CD4-positive, alpha-beta memory T cell (primary cell): ENCODE measurements at regions not wholly inside any gene's neighbourhood (a gene's known extent, or its start where the extent isn't known, plus 50 kb on each side); places are given as distances from the start of the nearest gene placed in this dataset.

Source experiments
- CTCF ChIA-PET: fragments of 350-600 bp; sonication (Branson Sonifier 250); formaldehyde crosslinking; loops from one replicate; lab custom pipeline; 2021; ENCODE audit warnings: inconsistent platforms; ENCODE audit not compliant: partially characterized antibody; lab: Charles Lee
- POLR2A ChIA-PET: fragments of 350-600 bp; sonication (Branson Sonifier 250); formaldehyde crosslinking; loops from one replicate; lab custom pipeline; 2021; ENCODE audit not compliant: partially characterized antibody; lab: Charles Lee
- DNase-seq, 5 donors: peaks; one replicate each; pipeline versions ENCODE4 v3.0.0 to v3.0.0-alpha.2; 2020 to 2022; ENCODE audit warnings: mixed read lengths in 1 of 5
- H3K27ac ChIP-seq: one replicate; pipeline ENCODE4 v1.7.0; 2013; ENCODE audit warnings: low read depth, low read length
- H3K27me3 ChIP-seq: 2 replicates; pipeline ENCODE4 v1.7.0; 2013; ENCODE audit warnings: mild to moderate bottlenecking, low read length, moderate library complexity; ENCODE audit not compliant: insufficient read depth
- H3K36me3 ChIP-seq: 2 replicates; pipeline ENCODE4 v1.7.0; 2013; ENCODE audit warnings: mild to moderate bottlenecking, low read length, moderate library complexity; ENCODE audit not compliant: insufficient read depth
- H3K4me1 ChIP-seq: 2 replicates; pipeline ENCODE4 v1.7.0; 2013; ENCODE audit warnings: mild to moderate bottlenecking, low read length, moderate library complexity; ENCODE audit not compliant: insufficient read depth
- H3K4me3 ChIP-seq, 2 donors: one replicate each; pipeline ENCODE4 v1.7.0; 2013; ENCODE audit warnings: low read length in 2 of 2, mild to moderate bottlenecking in 1 of 2
- H3K9me3 ChIP-seq, 2 donors: one replicate each; pipeline ENCODE4 v1.7.0; 2013; ENCODE audit warnings: low read length in 2 of 2, control low read depth in 1 of 2; ENCODE audit not compliant: control insufficient read depth in 1 of 2
- H3K27ac Mint-ChIP-seq, 7 donors: one replicate each; pipeline ENCODE4 v1.8.0; 2020 to 2021; ENCODE audit warnings: mixed read lengths in 7 of 7, mild to moderate bottlenecking in 6 of 7, inconsistent platforms in 3 of 7, moderate library complexity in 3 of 7
- H3K27me3 Mint-ChIP-seq, 2 donors: one replicate each; pipeline ENCODE4 v1.8.0; 2020 to 2021; ENCODE audit warnings: mixed read lengths in 2 of 2
- H3K36me3 Mint-ChIP-seq, 2 donors: one replicate each; pipeline ENCODE4 v1.8.0; 2020 to 2021; ENCODE audit warnings: mixed read lengths in 2 of 2, inconsistent platforms in 1 of 2, mild to moderate bottlenecking in 1 of 2
- H3K4me1 Mint-ChIP-seq, 4 donors: one replicate each; pipeline ENCODE4 v1.8.0; 2020 to 2021; ENCODE audit warnings: mixed read lengths in 4 of 4, mild to moderate bottlenecking in 1 of 4
- H3K4me3 Mint-ChIP-seq, 8 donors: one replicate each; pipeline ENCODE4 v1.8.0; 2020 to 2021; ENCODE audit warnings: mixed read lengths in 8 of 8, mild to moderate bottlenecking in 7 of 8, moderate library complexity in 6 of 8, inconsistent platforms in 3 of 8
- H3K9me3 Mint-ChIP-seq, 8 donors: one replicate each; pipeline ENCODE4 v1.8.0; 2020 to 2021; ENCODE audit warnings: mixed read lengths in 8 of 8, mild to moderate bottlenecking in 5 of 8, inconsistent platforms in 3 of 8, moderate library complexity in 1 of 8
- intact Hi-C: fragments of 100-400 bp; cut with micrococcal nuclease; formaldehyde crosslinking; loops from one replicate; pipeline ENCODE4 v1.15.1; 2023

- no peaks in the 10 kb centered on the region for H3K36me3 ChIP-seq
- Mint-ChIP-seq H3K4me3 (no peak overlapping the region), H3K4me1 (no peaks in the 10 kb centered on the region), H3K27ac (no peak overlapping the region), H3K27me3 (no peaks in the 10 kb centered on the region), H3K9me3 (peaks cover 0 to 2% (median 0%) of the 10 kb centered on the region in 8 donors), H3K36me3 (no peaks in the 10 kb centered on the region)
- ChIA-PET CTCF (no interaction called here), POLR2A (no interaction called here)
- H3K4me3 ChIP-seq: no peak overlapping the region
- no peaks in the 10 kb centered on the region for H3K27me3 ChIP-seq
- intact Hi-C loops: no loop called here
- no peak overlapping the region for H3K27ac ChIP-seq
- DNase-seq: no peak
- no peaks in the 10 kb centered on the region for H3K9me3 ChIP-seq
- H3K4me1 ChIP-seq: no peaks in the 10 kb centered on the region
Measured at GRCh38 chrX:25531096-25531495, 515.3 kb upstream of the ARX start.

DNA sequence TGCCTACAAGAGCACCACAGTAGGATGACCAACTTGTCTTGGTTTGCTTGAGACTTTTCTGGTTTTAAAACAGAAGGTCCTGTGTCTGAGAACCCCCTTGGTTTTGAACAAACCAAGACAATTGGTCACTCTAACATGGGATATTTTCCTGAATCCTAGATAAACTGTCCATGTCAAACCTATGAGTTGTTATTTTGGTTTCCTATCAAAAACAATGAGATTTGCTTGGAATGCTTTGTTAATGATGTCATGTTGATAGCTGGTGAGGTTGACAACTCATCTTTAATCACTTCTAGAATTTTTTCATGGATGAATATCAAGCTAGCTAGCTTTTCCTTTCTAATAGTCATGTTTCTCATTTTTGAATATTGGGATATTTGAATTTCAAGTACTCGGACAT, 518.3 kb upstream of the ARX start:
- no peak for DNase-seq
- Mint-ChIP-seq H3K4me1 (no peaks in the 10 kb centered on the region), H3K36me3 (no peaks in the 10 kb centered on the region), H3K9me3 (no peaks in the 10 kb centered on the region), H3K4me3 (no peak overlapping the region), H3K27ac (no peak overlapping the region), H3K27me3 (no peaks in the 10 kb centered on the region)
- Histone ChIP-seq H3K27me3 (no peaks in the 10 kb centered on the region), H3K4me3 (no peak overlapping the region), H3K27ac (no peak overlapping the region), H3K36me3 (no peaks in the 10 kb centered on the region), H3K4me1 (no peaks in the 10 kb centered on the region), H3K9me3 (no peaks in the 10 kb centered on the region)
- ChIA-PET POLR2A (no interaction called here), CTCF (no interaction called here)
- intact Hi-C loops: no loop called here

GRCh38 chrX:25536307-25536970, 520.7 kb upstream of the ARX start:
- no peak overlapping the region for H3K27ac Mint-ChIP-seq
- no peak for DNase-seq
- Histone ChIP-seq H3K27me3 (no peaks in the 10 kb centered on the region), H3K4me1 (no peaks in the 10 kb centered on the region), H3K4me3 (no peak overlapping the region), H3K27ac (no peak overlapping the region), H3K36me3 (no peaks in the 10 kb centered on the region), H3K9me3 (no peaks in the 10 kb centered on the region)
- no peaks in the 10 kb centered on the region for H3K36me3 Mint-ChIP-seq
- H3K4me1 Mint-ChIP-seq: no peaks in the 10 kb centered on the region
- ChIA-PET POLR2A (no interaction called here), CTCF (no interaction called here)
- H3K9me3 Mint-ChIP-seq: peaks cover 0 to 2% (median 0%) of the 10 kb centered on the region in 8 donors
- H3K4me3 Mint-ChIP-seq: no peak overlapping the region
- intact Hi-C loops: no loop called here
- no peaks in the 10 kb centered on the region for H3K27me3 Mint-ChIP-seq

DNA sequence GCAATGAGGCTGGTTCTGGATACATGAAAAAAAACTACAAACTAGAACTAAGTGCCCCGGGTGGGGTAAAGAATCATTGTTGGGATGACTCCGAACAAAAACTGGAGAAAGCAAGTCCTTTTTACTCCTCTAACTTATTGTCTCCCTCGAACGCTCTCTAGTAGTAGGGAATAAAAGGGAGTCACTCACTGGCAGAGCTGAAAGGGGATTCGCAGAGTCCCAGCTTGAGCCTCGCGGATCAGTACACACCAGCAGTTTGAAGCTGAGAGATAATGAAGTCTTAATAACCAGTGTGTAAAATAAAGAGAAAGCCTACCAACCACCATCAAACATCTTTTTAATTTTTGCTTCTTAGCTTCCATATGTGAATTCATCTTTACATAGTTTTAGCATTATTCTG, 521.9 kb upstream of the ARX start:
- no peak for DNase-seq
- Mint-ChIP-seq H3K4me1 (no peaks in the 10 kb centered on the region), H3K4me3 (no peak overlapping the region), H3K9me3 (peaks cover 0 to 2% (median 0%) of the 10 kb centered on the region in 8 donors), H3K36me3 (no peaks in the 10 kb centered on the region), H3K27me3 (no peaks in the 10 kb centered on the region), H3K27ac (no peak overlapping the region)
- ChIA-PET CTCF (no interaction called here), POLR2A (no interaction called here)
- no peaks in the 10 kb centered on the region for H3K9me3 ChIP-seq
- H3K4me1 ChIP-seq: no peaks in the 10 kb centered on the region
- H3K36me3 ChIP-seq: no peaks in the 10 kb centered on the region
- no peak overlapping the region for H3K4me3 ChIP-seq
- intact Hi-C loops: no loop called here
- no peak overlapping the region for H3K27ac ChIP-seq
- no peaks in the 10 kb centered on the region for H3K27me3 ChIP-seq

GRCh38 chrX:25544641-25545040, 528.9 kb upstream of the ARX start:
- intact Hi-C loops: no loop called here
- no peaks in the 10 kb centered on the region for H3K27me3 Mint-ChIP-seq
- H3K4me3 Mint-ChIP-seq: no peak overlapping the region
- H3K9me3 Mint-ChIP-seq: peaks cover 0 to 9% (median 0%) of the 10 kb centered on the region in 8 donors
- Histone ChIP-seq H3K36me3 (no peaks in the 10 kb centered on the region), H3K4me3 (no peak overlapping the region), H3K27ac (no peak overlapping the region), H3K27me3 (no peaks in the 10 kb centered on the region), H3K9me3 (no peaks in the 10 kb centered on the region), H3K4me1 (no peaks in the 10 kb centered on the region)
- no peaks in the 10 kb centered on the region for H3K36me3 Mint-ChIP-seq
- no peak for DNase-seq
- ChIA-PET POLR2A (no interaction called here), CTCF (no interaction called here)
- no peak overlapping the region for H3K27ac Mint-ChIP-seq
- H3K4me1 Mint-ChIP-seq: no peaks in the 10 kb centered on the region

- Histone ChIP-seq H3K27me3 (no peaks in the 10 kb centered on the region), H3K4me3 (no peak overlapping the region), H3K36me3 (no peaks in the 10 kb centered on the region), H3K27ac (no peak overlapping the region), H3K9me3 (no peaks in the 10 kb centered on the region), H3K4me1 (no peaks in the 10 kb centered on the region)
- ChIA-PET POLR2A (no interaction called here), CTCF (no interaction called here)
- no peaks in the 10 kb centered on the region for H3K4me1 Mint-ChIP-seq
- H3K36me3 Mint-ChIP-seq: no peaks in the 10 kb centered on the region
- H3K9me3 Mint-ChIP-seq: peaks cover 0 to 8% (median 0%) of the 10 kb centered on the region in 8 donors
- no peak overlapping the region for H3K27ac Mint-ChIP-seq
- no peak overlapping the region for H3K4me3 Mint-ChIP-seq
- intact Hi-C loops: no loop called here
- H3K27me3 Mint-ChIP-seq: no peaks in the 10 kb centered on the region
- DNase-seq: no peak
Measured at GRCh38 chrX:25548811-25549210, 533.0 kb upstream of the ARX start.

- Histone ChIP-seq H3K36me3 (no peaks in the 10 kb centered on the region), H3K4me1 (no peaks in the 10 kb centered on the region), H3K9me3 (no peaks in the 10 kb centered on the region), H3K4me3 (no peak overlapping the region), H3K27ac (no peak overlapping the region), H3K27me3 (no peaks in the 10 kb centered on the region)
- ChIA-PET POLR2A (no interaction called here), CTCF (no interaction called here)
- no peaks in the 10 kb centered on the region for H3K36me3 Mint-ChIP-seq
- H3K4me3 Mint-ChIP-seq: no peak overlapping the region
- no peaks in the 10 kb centered on the region for H3K4me1 Mint-ChIP-seq
- intact Hi-C loops: no loop called here
- no peaks in the 10 kb centered on the region for H3K27me3 Mint-ChIP-seq
- no peak overlapping the region for H3K27ac Mint-ChIP-seq
- peaks cover 0 to 8% (median 0%) of the 10 kb centered on the region in 8 donors for H3K9me3 Mint-ChIP-seq
- DNase-seq: no peak
Measured at GRCh38 chrX:25555521-25555920, 539.8 kb upstream of the ARX start.

- intact Hi-C loops: no loop called here
- H3K4me3 ChIP-seq: no peak overlapping the region
- POLR2A ChIA-PET: no interaction called here
Measured at GRCh38 chrX:25558137-25558536, 542.4 kb upstream of the ARX start.

More at GRCh38 chrX:25558137-25558536, 542.4 kb upstream of the ARX start:
- peaks cover 0 to 8% (median 2%) of the 10 kb centered on the region in 8 donors for H3K9me3 Mint-ChIP-seq
- no peaks in the 10 kb centered on the region for H3K36me3 Mint-ChIP-seq
- CTCF ChIA-PET: no interaction called here
- no peak overlapping the region for H3K27ac Mint-ChIP-seq
- H3K4me1 ChIP-seq: no peaks in the 10 kb centered on the region
- H3K9me3 ChIP-seq: no peaks in the 10 kb centered on the region
- no peaks in the 10 kb centered on the region for H3K27me3 ChIP-seq
- H3K27me3 Mint-ChIP-seq: no peaks in the 10 kb centered on the region
- DNase-seq: no peak
- no peaks in the 10 kb centered on the region for H3K36me3 ChIP-seq
- H3K27ac ChIP-seq: no peak overlapping the region
- H3K4me3 Mint-ChIP-seq: no peak overlapping the region
- no peaks in the 10 kb centered on the region for H3K4me1 Mint-ChIP-seq
